ENCODE measurements at regions not wholly inside any gene's neighbourhood (a gene's known extent, or its start where the extent isn't known, plus 50 kb on each side); places are given as distances from the start of the nearest gene placed in this dataset.

DNA sequence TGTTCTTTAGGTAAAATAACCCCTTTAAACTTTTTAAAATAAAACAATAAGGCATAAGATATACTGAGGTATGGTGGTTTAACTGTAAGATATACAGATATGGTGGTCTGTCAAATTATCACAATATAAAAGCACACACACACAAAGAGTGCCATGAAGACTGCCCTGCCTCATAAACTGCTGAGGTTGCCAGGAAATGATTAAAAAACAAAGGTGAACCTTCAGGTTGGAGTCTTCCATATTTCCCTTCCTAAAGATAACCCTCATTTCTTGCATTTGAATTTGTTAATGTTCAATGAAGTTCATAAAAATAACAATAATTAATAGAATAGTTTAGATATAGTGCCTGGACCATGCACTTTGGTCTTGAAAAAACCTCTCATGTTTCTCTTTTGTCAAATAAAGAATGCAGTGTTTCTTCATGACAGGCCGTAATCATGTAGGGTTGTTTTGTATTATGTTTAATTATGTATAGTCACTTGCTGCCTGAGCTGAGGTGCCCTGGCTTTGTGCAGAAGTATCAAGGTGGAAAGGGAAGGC, 123.6 kb upstream of the B3GALT2 start:
- no peak for TF ChIP-seq MYBL2 (IDR thresholded peaks at IDR 0.05; ENCODE audit: low read depth)
- no peak for TF ChIP-seq MYBL2 (CRISPR knock-in tag; IDR thresholded peaks at IDR 0.05; ENCODE audit: borderline replicate concordance)
- no peak for TF ChIP-seq ZNF274 (IDR thresholded peaks at IDR 0.05; ENCODE audit: borderline replicate concordance, low read depth, low read length)
- no peak for TF ChIP-seq ZNF431 (CRISPR knock-in tag; IDR thresholded peaks at IDR 0.05)
- TF ChIP-seq, protein P1, sequence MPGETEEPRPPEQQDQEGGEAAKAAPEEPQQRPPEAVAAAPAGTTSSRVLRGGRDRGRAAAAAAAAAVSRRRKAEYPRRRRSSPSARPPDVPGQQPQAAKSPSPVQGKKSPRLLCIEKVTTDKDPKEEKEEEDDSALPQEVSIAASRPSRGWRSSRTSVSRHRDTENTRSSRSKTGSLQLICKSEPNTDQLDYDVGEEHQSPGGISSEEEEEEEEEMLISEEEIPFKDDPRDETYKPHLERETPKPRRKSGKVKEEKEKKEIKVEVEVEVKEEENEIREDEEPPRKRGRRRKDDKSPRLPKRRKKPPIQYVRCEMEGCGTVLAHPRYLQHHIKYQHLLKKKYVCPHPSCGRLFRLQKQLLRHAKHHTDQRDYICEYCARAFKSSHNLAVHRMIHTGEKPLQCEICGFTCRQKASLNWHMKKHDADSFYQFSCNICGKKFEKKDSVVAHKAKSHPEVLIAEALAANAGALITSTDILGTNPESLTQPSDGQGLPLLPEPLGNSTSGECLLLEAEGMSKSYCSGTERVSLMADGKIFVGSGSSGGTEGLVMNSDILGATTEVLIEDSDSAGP (CRISPR knock-in tag; IDR thresholded peaks at IDR 0.05), result no peak
- TF ChIP-seq, protein P2, sequence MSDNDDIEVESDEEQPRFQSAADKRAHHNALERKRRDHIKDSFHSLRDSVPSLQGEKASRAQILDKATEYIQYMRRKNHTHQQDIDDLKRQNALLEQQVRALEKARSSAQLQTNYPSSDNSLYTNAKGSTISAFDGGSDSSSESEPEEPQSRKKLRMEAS (CRISPR knock-in tag; IDR thresholded peaks at IDR 0.05), result no peak
- TF ChIP-seq, protein P3, sequence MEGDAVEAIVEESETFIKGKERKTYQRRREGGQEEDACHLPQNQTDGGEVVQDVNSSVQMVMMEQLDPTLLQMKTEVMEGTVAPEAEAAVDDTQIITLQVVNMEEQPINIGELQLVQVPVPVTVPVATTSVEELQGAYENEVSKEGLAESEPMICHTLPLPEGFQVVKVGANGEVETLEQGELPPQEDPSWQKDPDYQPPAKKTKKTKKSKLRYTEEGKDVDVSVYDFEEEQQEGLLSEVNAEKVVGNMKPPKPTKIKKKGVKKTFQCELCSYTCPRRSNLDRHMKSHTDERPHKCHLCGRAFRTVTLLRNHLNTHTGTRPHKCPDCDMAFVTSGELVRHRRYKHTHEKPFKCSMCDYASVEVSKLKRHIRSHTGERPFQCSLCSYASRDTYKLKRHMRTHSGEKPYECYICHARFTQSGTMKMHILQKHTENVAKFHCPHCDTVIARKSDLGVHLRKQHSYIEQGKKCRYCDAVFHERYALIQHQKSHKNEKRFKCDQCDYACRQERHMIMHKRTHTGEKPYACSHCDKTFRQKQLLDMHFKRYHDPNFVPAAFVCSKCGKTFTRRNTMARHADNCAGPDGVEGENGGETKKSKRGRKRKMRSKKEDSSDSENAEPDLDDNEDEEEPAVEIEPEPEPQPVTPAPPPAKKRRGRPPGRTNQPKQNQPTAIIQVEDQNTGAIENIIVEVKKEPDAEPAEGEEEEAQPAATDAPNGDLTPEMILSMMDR (IDR thresholded peaks at IDR 0.05 in 2 of 3, conservative IDR thresholded peaks at IDR 0.05 in 1 of 3; ENCODE audit: insufficient read depth in 2 of 3, low read depth in 1 of 3, low read length in 3 of 3), result no peak
- no peak for TF ChIP-seq HDAC6 (IDR thresholded peaks at IDR 0.05; ENCODE audit: low read depth, low read length)
- no peak for TF ChIP-seq BCL6 (CRISPR knock-in tag; IDR thresholded peaks at IDR 0.05)

Data from K562 (cell line).